ACC112 (cell line): ENCODE measurements at regions not wholly inside any gene's neighbourhood (a gene's known extent, or its start where the extent isn't known, plus 50 kb on each side); places are given as distances from the start of the nearest gene placed in this dataset.

Experiments used
- H2AFZ ChIP-seq: fragments of 200-600 bp; sonication (generic); one replicate; pipeline ENCODE4 v1.6.0; 2017; ENCODE audit warnings: antibody characterized with exemption, low read length; ENCODE audit not compliant: unreplicated experiment
- H3K27ac ChIP-seq: fragments of 200-600 bp; sonication (generic); 2 replicates; pipeline ENCODE4 v1.5.1; 2014; ENCODE audit warnings: low read depth, mild to moderate bottlenecking, antibody characterized with exemption, low read length, moderate library complexity
- H3K27me3 ChIP-seq: fragments of 200-600 bp; sonication (generic); 2 replicates; pipeline ENCODE4 v1.6.1; 2014; ENCODE audit warnings: mild to moderate bottlenecking, antibody characterized with exemption, low read length, moderate library complexity, mixed read lengths; ENCODE audit not compliant: insufficient read depth
- H3K36me3 ChIP-seq: fragments of 200-600 bp; sonication (generic); 2 replicates; pipeline ENCODE4 v1.6.1; 2016; ENCODE audit warnings: mild to moderate bottlenecking, antibody characterized with exemption, low read length, moderate library complexity, mixed read lengths; ENCODE audit not compliant: insufficient read depth
- H3K4me1 ChIP-seq: fragments of 200-600 bp; sonication (generic); one replicate; pipeline ENCODE4 v1.6.1; 2016; ENCODE audit warnings: low read length, mixed read lengths; ENCODE audit not compliant: insufficient read depth, unreplicated experiment, control insufficient read depth
- H3K4me3 ChIP-seq: fragments of 200-600 bp; sonication (generic); 2 replicates; pipeline ENCODE4 v1.5.1; 2014; ENCODE audit warnings: mild to moderate bottlenecking, low read depth, low read length
- H3K79me2 ChIP-seq: fragments of 200-600 bp; sonication (generic); one replicate; pipeline ENCODE4 v1.6.0; 2016; ENCODE audit warnings: low read length; ENCODE audit not compliant: control insufficient read depth, unreplicated experiment, insufficient read depth

DNA sequence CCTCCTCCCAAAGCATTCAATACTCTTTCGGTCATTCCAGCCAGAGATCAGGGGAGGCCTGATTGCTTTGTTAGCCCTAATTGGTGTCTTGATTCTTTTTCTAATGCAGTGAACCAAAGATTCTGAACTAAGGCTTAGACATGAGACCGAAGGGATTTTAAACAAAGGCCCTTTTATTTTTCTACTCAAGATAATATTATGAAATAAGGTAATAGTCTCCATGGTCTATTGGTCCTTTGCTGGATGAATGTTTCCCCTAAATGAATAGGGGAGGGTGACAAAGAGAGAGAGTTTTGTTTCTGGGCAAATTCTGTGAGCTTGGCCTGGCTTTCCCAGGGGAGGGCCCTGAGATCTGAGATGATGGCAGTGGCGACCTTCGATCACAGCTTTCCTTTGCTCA is 449.1 kb downstream of the TYW1 start:
- Histone ChIP-seq H2AFZ (no peak overlapping the region), H3K79me2 (no peaks in the 10 kb centered on the region), H3K27me3 (no peaks in the 10 kb centered on the region), H3K4me1 (no peaks in the 10 kb centered on the region), H3K36me3 (no peaks in the 10 kb centered on the region), H3K4me3 (no peak overlapping the region), H3K27ac (no peak overlapping the region)

- no peak overlapping the region for H3K4me3 ChIP-seq
- no peaks in the 10 kb centered on the region for H3K79me2 ChIP-seq
- H3K4me1 ChIP-seq, result no peaks in the 10 kb centered on the region
- H3K27me3 ChIP-seq, result no peaks in the 10 kb centered on the region
- no peaks in the 10 kb centered on the region for H3K36me3 ChIP-seq
- no peak overlapping the region for H2AFZ ChIP-seq
- H3K27ac ChIP-seq, result no peak overlapping the region
Measured at GRCh38 chr7:67447297-67447696, 450.7 kb downstream of the TYW1 start.

GRCh38 chr7:67448271-67448670 is 451.6 kb downstream of the TYW1 start:
- no peak overlapping the region for H2AFZ ChIP-seq
- H3K27me3 ChIP-seq, result no peaks in the 10 kb centered on the region
- no peak overlapping the region for H3K27ac ChIP-seq
- H3K4me3 ChIP-seq, result no peak overlapping the region
- no peaks in the 10 kb centered on the region for H3K79me2 ChIP-seq
- H3K4me1 ChIP-seq, result no peaks in the 10 kb centered on the region
- no peaks in the 10 kb centered on the region for H3K36me3 ChIP-seq

GRCh38 chr7:67450171-67450570 is 453.5 kb downstream of the TYW1 start:
- Histone ChIP-seq H3K27ac (no peak overlapping the region), H3K79me2 (no peaks in the 10 kb centered on the region), H3K4me3 (no peak overlapping the region), H2AFZ (no peak overlapping the region), H3K27me3 (no peaks in the 10 kb centered on the region), H3K36me3 (no peaks in the 10 kb centered on the region), H3K4me1 (no peaks in the 10 kb centered on the region)

DNA sequence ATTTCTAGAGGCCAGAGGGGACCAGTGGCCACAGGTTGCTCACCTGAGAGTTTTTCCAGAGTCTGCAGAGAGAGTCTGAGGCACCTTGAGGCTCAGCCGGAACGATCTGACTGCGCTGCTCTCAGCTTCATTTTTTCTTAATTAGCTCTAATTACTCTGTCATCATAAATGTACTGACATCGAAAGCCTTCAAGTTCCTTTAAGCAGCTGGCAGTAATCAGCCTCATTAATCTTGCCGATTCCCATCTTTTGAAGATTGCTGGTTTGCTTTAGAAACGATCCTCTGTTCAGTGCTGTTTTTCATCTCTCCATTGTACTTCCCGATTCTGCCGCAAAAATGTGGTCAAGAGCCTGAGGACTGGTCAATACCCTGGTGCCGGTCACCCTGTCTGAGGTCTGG is 454.7 kb downstream of the TYW1 start:
- Histone ChIP-seq H3K27ac (no peak overlapping the region), H3K27me3 (no peaks in the 10 kb centered on the region), H3K79me2 (no peaks in the 10 kb centered on the region), H3K4me1 (no peaks in the 10 kb centered on the region), H3K36me3 (no peaks in the 10 kb centered on the region), H2AFZ (no peak overlapping the region), H3K4me3 (no peak overlapping the region)

DNA sequence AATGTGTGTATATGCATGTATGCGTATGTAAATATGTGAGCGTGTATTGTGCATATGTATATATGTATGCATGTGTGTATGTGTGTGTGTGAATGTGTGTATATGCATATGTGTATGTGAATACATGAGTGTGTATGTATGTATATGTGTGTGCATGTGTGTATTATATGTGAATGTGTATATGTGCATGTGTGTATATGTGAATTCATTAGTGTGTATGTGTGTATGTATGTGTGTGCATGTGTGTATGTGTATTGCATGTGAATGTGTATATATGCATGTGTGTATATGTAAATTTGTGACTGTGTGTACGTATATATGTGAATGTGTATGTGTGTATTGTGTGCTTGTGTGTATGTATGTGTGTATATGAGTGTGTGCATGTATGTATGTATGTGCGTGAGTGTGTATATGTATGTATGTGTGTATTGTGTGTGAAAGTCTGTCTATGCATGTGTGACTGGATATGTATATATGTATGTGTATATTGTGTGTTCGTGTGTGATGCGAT is 455.9 kb downstream of the TYW1 start:
- no peaks in the 10 kb centered on the region for H3K79me2 ChIP-seq
- no peaks in the 10 kb centered on the region for H3K4me1 ChIP-seq
- no peak overlapping the region for H3K27ac ChIP-seq
- no peak overlapping the region for H3K4me3 ChIP-seq
- H3K36me3 ChIP-seq, result no peaks in the 10 kb centered on the region
- no peak overlapping the region for H2AFZ ChIP-seq
- H3K27me3 ChIP-seq, result no peaks in the 10 kb centered on the region

DNA sequence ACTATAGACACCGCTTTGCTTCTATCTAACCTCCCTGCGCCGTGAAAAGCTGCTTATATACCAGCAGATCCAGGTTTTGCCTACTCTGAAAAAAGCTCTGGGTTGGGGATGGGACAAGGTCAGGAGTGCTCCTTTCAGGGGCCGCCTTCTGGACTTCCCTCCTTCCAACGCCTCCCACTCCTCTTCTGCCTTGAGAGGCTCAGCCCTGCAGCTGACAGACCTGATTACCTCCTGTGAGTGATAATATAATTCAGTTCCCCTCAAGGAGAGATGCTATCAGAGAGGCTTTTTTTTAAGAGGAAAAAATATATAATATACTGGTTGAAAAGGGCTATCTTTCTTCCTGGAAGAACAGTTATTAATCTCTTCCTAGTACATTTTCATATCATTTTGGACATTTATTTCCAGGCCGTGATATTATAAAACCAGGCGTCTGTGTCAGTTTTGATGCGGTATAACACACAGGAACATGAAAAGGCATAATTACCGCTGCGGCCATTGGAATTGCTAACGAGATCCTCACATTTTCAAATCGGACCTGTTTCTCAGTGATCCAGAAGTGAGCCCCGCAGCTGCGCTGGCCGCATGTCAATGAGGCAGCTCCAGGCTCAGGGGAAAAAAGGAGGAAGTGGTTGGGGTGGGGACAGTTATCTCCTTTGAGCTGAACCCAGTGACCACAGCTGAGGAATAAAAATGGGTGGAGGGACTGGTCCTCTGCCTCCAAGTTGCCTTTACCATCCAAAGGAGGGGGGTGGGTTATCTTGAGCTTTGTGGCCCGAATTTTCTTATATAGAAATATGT is 457.1 kb downstream of the TYW1 start:
- Histone ChIP-seq H2AFZ (no peak overlapping the region), H3K27me3 (no peaks in the 10 kb centered on the region), H3K79me2 (no peaks in the 10 kb centered on the region), H3K36me3 (no peaks in the 10 kb centered on the region), H3K4me1 (no peaks in the 10 kb centered on the region), H3K27ac (no peak overlapping the region), H3K4me3 (no peak overlapping the region)

DNA sequence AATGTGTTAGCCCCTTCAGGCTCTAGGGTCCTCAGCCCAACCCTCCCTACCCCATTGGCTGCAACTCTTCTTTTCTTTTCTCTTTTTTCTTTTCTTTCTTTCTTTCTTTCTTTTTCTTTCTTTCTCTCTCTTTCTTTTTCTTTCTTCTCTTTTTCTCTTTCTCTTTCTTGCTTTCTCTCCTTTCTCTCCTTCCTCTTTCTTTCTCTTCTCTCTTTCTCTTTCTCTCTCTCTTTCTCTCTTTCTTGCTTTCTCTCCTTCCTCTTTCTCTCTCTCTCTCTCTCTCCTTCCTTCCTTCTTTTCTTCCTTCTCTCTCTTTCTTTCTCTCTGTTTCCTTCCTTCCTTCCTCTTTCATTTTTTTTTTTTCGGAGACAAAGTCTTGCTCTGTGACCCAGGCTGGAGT is 458.9 kb downstream of the TYW1 start:
- Histone ChIP-seq H3K4me1 (no peaks in the 10 kb centered on the region), H3K36me3 (no peaks in the 10 kb centered on the region), H3K27me3 (no peaks in the 10 kb centered on the region), H3K27ac (no peak overlapping the region), H2AFZ (no peak overlapping the region), H3K4me3 (no peak overlapping the region), H3K79me2 (no peaks in the 10 kb centered on the region)

DNA sequence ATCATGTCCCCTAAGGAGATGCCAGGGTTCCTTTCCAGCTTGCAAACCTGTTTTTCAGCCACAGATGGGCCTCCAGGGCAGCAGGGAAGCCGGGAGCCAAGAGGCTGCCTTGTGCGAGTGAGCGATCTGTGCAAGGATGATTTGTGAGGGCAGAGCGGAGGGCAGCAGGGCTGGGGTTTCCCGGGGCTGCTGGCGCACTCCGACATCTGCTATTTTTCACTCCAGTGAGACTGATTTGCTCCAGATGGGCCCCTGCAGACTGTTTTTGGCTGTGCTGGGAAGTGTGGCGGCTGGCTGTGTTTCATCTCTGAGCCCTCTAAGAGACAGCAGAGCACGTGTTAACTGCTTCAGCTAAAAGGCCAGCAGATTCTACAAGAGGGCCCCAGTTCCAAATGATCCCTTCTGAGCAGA is 466.2 kb downstream of the TYW1 start:
- Histone ChIP-seq H3K4me1 (no peaks in the 10 kb centered on the region), H3K79me2 (no peaks in the 10 kb centered on the region), H3K27ac (no peak overlapping the region), H3K4me3 (no peak overlapping the region), H2AFZ (no peak overlapping the region), H3K36me3 (no peaks in the 10 kb centered on the region), H3K27me3 (no peaks in the 10 kb centered on the region)

DNA sequence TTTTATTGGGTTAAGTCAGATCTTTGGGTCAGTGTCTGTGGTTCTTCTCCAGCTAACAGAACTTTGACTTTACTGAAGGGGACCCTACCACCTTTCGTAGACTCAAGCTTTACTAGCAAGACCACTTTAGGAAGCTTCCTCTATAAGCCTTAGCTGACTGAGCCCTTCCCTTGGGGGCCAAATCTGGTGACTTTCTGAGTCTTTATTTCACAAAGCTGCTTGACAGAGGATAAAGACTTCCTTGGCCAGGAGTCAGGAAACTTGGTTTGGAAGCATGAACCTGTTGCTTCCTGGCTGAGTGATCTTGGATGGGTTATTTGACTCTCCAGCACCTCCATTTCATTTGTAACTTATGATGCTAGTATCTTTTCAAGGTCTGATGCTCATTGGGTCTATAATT is 466.7 kb downstream of the TYW1 start:
- H3K4me1 ChIP-seq, result no peaks in the 10 kb centered on the region
- H3K79me2 ChIP-seq, result no peaks in the 10 kb centered on the region
- no peaks in the 10 kb centered on the region for H3K36me3 ChIP-seq
- no peak overlapping the region for H2AFZ ChIP-seq
- no peaks in the 10 kb centered on the region for H3K27me3 ChIP-seq
- no peak overlapping the region for H3K27ac ChIP-seq
- no peak overlapping the region for H3K4me3 ChIP-seq

GRCh38 chr7:67463983-67464382 is 467.4 kb downstream of the TYW1 start:
- no peak overlapping the region for H3K4me3 ChIP-seq
- no peaks in the 10 kb centered on the region for H3K4me1 ChIP-seq
- H3K36me3 ChIP-seq, result no peaks in the 10 kb centered on the region
- no peaks in the 10 kb centered on the region for H3K79me2 ChIP-seq
- no peak overlapping the region for H3K27ac ChIP-seq
- H2AFZ ChIP-seq, result no peak overlapping the region
- H3K27me3 ChIP-seq, result no peaks in the 10 kb centered on the region
